HG03196 (cell line): ENCODE measurements at regions not wholly inside any gene's neighbourhood (a gene's known extent, or its start where the extent isn't known, plus 50 kb on each side); places are given as distances from the start of the nearest gene placed in this dataset.
"Not testable (repeated sequence)": the region's sequence is repeated elsewhere in the genome, so short reads cannot be mapped to it uniquely, and the experiment has no call there.

Source experiments
- ATAC-seq: cut with Tn5 transposase; IDR thresholded peaks from one replicate; pipeline ENCODE4 v1.9.1; 2021; ENCODE audit not compliant: unreplicated experiment

DNA sequence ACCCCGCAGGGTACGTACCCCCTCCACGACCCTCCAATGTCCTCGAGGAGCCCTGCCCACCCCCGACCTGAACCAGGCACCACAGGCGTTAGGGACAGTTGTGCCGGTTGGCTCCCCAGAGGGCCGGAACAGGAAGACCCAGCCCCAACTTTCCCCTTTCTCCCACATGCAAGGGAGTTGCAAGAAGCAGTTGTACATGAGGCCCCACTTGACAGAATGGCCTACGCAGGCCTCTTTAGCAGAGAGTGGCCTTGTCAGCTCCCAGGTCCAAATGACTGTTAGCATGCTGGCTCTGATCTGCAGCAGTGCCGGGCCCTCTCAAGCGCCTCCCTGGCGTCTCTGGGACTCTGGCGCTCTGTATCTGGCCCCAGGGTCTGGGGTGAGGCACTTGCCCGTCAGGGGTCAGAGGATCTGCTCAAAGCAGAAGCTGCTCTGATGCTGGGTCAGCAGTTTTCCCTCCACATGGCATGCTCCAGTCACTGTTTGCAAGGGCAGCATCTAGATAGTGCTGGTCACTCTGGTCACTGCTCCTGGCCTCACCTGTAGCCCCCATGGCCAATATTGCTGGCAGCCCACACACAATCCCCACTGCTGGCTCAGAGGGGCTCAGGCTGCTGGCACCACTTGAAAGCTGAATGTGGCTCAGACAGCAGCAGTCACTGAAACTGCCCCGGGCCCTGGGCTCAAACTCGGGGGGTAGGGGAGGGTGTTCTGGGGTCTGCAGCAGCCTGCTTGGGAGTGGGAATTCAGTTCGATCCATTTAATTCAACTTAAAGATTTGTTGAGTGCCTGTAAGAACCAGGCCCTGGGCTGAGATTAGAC lies 254.5 kb downstream of the FAM43A start:
- no peak for ATAC-seq

DNA sequence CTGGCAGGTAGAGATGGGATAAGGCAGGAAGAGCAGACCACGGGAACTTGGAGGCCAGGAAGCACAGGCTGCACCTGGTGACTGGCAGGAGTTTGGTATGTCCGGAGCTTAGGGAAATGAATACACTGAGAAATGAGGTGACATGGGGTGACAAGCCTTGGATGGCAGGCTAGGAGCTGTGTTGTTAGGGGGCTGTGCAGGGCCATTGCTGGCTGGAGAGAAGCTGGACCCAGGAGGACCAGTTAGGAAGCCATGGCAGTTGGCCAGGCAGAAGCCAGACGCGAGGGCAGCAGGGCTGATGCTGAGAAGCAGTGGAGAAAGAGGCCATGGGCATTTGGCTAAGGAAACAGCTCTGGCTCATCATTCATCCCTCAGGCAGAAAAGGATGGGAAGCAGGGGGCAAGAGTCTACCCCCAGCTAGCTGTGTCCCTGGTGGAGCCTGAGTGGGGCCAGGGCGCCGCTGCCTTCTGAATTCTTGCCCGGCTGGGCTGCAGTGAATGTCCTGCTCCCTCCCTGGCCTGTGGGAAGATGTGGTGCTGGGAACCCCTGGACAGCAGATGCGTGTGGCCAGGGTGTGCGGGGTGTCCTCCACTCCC lies 255.8 kb downstream of the FAM43A start:
- ATAC-seq = no peak

DNA sequence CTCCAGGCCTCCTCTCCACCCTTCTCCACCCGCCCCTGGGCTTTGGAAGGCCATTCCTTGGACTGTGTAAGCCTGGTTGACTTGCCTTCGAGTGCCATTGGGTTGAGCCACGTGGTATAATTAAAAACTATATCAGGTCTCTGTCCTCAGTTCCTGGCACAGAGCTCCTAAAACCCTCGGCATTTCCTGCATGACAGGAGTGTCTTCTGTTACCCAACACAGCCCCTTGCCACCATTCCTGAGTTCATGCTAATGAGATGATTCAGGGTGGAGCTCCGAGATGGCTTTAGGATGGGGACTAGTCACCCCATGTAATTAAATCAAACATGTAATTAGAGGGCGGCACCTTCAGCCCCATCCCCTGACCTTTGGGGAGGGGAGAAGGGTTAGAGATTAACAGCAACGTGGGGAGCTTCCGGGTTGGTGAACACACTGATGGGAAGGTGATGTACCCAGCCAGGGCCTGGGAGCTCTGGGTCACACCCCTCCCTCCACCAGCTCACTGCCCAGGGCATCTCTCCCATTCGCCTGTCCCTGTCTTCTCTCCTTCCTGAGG lies 256.4 kb downstream of the FAM43A start:
- no peak for ATAC-seq

DNA sequence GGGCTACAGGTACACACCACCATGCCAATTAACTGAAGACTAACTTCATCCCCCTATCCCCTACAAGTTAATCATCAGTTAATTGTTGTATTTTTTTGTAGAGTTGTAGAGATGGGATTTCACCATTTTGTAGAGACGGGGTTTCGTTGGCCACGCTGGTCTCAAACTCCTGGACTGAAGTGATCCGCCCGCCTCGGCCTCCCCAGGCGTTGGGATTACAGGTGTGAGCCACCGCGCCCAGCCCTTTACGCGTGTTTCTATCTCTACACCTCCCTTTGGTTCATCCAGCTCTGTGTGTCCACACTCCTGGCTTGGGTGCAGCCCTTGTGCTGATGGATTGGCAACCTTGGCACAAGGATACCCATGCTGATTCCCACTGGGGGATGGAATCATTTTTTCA lies 258.8 kb downstream of the FAM43A start:
- no peak for ATAC-seq

DNA sequence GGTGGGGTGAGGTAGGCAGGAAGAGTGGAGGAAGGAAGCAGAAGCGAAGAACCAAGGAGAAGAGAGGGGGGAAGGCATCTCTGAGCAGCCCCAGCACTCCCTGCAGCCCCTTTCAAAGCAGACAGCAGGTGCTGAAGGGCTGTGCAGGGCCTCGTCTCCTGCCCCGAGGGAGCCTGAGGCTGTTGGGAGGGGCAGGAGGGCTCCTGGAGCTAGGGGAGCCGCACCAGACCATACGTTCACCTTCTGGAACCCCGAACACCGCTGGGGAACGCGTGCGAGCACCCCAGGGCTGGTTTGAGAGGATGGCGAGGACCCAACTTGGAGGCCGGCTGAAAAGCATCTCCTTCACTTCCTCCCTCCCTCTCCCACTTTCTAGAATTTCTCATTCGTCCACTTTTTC lies 259.8 kb downstream of the FAM43A start:
- ATAC-seq = no peak

DNA sequence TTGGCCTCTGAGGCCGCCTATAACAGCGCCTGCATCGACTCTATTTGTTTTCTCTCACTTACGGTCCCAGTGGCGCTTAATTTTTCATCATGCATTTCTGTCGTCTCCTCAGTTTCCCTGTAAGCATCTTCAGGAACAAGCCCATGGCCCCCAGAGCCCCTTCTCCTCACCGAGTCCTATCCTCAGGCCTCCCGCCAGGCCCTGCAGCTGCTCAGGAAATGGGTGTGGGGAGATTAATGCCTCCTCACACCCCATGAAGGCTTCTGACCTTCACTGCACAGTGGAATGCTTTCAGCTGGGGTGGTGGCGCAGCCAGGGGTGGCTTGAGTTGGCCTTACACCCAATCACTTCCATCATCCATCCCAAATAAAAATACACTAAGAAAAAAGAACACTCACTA lies 260.4 kb downstream of the FAM43A start:
- no peak for ATAC-seq

DNA sequence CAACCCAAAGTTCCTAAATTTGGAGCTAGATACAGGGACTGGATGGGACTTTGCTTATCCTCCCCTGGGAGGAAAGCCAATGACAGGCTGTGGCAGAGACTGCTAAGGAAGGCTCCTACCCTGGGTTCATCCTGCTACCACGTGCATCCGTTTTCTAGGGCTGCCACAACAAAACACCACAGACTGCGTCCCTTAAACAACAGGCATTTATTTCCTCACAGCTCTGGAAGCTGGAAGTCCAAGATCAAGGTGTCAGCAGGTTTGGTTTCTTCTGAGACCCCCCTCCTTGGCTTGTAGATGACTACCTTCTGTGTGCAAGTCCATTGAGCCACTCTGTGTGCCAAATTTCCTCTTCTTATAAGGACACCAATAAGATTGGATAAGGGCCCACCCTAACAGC lies 263.9 kb downstream of the FAM43A start:
- ATAC-seq = no peak

DNA sequence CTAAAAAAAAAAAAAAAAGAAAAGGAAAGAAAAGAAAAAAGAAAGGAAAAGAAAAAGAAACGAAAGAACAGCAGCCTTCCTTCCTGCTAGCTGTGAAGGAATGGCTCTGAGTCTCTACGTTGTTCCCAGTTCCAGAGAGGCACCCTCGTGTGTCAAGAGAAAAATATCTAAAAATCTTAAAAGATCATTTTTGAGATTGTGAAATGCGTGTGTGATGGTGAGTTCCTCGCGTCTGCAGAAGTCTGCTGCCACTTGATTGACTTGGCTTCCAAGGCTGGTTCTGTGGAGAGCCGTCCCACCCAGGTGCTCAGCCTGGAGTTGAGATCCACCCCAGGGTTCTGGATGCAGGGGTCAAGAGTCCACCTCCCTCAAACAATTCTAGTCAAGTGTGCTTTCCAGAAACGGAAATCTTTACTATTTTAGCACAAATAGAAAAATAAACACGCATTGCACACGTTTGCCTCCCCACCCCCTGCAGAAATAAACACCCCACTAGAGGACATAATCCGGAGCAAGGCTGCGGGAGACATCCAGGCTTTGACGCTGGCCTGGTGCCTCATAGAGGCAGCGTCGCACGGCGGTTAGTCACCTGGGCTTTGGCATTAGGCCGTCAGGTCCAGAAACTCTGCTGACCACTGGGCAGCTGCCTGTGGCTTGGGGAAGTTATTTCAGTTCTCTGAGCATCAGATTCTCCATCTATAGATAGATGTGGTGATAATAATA lies 265.4 kb downstream of the FAM43A start:
- ATAC-seq = no peak

DNA sequence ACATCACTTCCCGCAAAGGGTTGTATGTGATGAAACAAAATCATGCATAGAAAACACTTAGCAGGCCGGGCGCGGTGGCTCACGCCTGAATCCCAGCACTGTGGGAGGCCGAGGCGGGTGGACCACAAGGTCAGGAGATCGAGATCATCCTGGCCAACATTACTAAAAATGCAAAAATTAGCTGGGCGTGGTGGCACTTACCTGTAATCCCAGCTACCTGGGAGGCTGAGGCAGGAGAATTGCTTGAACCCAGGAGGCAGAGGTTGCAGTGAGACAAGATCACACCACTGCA lies 265.9 kb downstream of the FAM43A start:
- not testable (repeated sequence) for ATAC-seq

DNA sequence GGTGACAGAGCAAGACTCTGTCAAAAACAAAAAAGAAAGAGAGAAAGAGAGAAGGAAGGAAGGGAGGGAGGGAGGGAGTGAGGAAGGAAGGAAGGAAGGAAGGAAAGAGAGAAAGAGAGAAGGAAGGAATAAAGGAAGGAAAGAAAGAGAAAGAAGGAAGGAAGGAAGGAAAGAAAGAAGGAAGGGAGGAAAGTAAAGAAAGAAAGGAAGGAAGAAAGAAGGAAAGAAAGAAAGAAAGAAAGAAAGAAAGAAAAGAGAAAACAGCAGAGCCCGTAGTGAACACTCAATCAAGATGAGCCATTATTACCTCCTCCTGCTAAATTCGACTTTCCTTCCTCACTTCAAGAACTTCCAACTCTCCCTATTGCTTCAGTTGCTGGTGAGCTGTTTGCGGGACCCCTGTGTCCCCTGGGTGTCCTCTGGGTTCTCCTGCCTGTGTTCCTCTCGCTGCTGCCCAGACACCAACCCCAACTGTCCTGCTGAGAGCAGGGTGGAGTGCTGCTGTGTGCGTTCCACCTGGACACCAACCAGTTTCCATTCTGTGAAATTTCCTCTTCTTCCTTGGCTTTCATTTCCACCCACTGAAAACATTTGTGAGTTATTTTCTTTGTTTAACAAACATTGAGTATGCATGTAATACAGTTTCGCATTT lies 266.4 kb downstream of the FAM43A start:
- ATAC-seq = no peak

DNA sequence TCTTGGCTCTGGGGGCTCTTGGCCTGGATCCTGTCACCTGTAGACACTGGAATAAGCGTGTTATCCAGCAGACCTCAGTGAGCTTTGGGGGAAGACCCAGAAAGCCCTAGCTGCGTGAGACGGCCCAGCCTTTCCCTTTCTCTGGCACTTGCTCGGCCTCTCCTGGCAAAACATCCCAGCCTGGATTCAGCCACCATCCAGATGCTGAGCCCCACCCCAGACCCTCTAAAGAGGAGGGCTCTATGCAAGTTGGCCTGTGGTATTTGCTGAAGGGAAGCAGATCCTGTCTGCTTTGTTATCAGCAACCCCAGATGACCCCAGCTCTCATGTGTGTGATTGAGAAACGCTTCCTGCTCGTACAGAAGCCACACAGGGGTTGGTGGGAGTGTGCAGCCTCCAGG lies 267.2 kb downstream of the FAM43A start:
- ATAC-seq = no peak

DNA sequence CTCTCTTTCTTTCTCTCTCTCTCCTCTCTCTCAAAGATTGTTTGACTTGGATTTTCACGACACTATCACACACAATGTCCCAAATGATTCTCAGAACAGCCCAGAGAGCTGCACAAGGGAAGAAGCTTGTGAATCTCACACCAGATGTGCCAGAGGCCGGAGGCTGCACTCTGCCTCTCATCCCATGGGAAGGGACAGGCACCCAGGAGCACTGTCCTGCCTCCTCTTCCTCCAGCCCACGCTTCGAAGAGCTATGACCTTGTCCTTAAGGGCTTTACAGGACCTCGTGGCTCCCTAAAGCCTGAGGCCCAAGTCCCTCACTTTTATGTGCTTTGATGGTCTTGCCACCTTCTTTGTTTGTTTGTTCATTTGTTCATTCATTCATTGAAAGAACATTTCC lies 267.6 kb downstream of the FAM43A start:
- no peak for ATAC-seq

DNA sequence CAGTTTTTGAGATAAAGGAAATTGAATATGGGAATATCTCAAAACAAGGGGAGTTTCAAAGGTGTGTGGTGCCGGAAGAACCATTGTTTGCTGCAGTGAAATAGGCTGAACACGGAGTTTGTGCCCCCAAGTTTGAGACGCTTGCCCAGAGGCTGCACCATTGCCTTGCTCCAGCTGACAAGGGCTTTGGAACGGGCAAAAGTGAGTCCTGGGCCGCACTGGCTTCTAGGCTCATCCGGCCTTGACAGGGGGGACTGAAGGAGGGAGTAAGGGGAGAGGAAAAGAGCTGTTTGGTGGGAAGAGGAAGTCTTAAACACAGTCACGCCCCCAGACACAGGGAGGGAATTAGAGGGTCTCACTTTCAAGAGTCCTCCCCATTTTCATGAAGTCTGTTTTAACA lies 269.9 kb downstream of the FAM43A start:
- no peak for ATAC-seq

DNA sequence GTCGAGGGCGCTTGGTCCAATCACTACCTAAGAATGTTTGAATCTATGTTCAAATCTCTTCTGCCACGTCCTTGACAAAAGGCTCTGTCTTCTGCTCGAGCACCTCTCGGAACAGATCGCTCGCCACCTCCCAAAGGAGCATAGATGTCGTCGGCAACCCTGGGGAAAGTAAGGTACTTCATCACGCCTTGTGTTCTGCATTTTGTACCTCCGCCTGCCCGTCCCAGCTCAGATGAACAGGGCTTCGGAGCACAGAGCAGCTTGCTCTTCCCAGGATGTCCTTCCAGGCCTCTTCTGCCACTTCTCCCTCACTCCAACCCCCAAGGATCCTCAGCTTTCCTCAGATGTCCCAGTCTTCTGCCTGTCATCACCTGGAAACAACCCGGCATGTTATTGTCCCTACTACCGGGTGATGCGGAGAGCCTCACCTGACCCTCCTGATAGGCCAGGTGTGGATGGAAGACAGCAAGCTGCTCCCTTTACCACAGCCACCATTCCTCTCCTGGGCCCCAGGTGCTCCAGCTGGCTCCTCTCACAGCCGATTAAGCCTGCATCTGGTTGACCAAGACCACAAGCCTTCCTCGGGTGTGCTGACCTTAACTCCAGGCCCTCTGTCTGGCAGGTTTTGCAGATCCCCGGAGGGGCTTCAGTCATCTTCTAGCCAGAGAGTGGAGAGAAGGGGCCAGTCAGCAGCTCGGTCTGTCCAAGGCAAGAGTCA lies 270.5 kb downstream of the FAM43A start:
- no peak for ATAC-seq

DNA sequence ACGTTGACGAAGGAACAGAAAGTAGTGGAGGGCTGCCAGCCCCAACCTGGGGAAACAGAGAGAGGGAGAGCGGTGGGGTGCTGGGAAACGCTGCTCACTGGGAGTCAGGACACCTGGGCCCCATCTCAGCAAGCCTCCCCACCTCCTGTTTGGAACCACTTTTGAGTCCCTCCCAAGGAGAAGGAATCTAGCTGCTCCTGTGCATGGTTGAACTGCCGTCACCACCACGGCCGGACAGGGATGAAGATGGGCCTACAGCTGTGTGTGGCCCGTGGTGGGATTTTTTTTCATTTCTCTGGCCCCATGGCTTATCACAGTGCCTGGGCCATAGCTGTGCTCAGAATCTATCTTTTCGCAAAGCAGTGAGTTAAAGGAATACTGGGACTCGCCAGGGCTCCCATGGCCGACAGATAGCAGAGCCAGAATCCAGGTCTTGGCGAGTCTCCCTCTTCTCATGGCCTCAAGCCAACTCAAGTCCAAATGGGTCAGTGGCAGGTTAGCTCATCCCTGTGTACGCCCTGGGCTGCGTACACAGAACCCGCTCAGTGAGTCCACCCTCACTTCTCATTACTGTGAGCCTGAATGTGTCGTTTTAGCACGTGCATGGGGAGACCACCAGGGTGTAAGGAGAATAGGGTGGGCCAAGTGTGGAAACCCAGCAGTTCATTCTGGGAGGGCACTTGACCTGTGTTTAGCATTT lies 271.2 kb downstream of the FAM43A start:
- ATAC-seq = no peak

DNA sequence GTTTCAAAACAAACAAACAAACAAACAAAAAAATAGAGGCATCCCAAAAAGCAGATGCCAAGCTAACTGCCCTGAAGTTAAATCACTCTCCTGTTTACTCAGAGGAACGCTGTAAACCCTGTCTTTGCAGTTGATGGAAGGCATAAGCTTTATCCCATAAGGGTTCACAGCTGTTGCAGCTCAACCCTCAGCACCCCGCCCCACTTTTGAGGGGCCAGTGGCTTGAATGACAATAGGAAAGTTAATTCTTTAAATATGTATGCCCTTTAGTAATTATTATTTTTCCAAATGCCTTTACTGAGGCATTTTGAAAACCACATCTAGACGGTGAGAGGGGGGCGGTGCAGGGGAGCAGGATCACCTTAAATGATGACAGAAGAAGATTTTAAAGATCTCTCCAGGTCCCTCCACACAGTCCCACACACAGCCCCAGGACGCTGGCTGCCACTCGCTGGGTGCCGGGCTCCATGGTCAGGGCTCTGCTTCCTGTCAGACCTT lies 272.1 kb downstream of the FAM43A start:
- ATAC-seq = no peak

DNA sequence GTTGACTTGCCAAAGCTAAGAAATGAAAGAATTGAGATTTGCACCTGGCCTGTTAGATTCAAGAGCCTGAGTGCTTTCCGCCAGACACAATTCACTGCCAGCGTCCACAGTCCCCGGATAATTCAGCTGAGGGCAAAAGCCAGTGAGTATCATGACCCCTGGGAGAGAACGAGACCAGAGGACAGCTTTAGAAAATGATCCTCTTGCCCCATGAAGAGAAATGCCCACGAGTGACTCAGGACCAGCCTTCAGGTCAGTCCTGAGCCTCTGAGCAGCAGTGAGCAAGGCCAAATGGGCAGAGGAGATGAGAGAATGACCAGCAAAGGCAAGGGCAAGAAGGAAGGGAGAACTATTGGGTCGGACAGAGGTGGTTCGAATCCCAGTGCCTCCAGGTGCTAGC lies 273.5 kb downstream of the FAM43A start:
- no peak for ATAC-seq

DNA sequence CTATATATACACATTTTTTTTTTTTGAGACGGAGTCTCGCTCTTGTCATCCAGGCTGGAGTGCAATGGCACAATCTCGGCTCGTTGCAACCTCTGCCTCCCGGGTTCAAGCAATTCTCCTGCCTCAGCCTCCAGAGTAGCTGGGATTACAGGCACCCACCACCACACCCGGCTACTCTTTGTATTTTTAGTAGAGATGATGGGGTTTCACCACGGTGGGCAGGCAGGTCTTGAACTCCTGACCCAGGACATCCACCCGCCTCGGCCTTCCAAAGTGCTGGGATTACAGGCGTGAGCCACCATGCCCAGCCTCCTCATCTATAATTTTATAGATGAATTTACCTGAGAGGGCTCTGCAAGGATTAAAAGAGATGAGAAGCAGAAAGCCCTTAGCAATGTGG lies 274.0 kb downstream of the FAM43A start:
- not testable (repeated sequence) for ATAC-seq

DNA sequence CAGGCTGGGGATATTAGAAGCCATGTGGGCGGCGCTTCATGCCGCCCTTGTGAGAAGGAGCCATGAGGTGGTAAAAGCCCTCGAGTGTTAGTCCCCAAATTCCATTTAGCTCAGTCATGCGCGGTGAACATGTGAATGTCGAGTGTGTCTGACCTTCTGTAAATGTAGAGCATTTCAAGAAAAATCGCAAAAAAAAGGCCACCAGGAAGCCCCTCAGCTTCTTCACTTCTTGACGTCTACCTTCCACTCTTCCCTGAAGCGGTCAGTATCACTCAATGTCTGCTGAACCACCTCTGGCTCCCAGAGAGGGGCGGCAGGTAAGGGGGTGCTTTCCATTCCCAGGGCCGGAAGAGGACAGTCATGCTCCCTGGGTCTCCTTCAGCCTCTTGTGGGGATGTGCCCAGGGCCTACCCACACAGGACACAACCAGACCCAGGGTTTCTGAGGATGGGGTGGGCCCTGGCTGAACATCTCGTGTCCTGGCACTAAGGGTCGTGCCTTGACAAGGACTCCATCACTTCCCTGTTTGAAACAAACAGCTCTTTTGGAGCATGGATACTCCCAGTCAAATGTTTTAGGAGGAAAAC lies 274.9 kb downstream of the FAM43A start:
- ATAC-seq = no peak

DNA sequence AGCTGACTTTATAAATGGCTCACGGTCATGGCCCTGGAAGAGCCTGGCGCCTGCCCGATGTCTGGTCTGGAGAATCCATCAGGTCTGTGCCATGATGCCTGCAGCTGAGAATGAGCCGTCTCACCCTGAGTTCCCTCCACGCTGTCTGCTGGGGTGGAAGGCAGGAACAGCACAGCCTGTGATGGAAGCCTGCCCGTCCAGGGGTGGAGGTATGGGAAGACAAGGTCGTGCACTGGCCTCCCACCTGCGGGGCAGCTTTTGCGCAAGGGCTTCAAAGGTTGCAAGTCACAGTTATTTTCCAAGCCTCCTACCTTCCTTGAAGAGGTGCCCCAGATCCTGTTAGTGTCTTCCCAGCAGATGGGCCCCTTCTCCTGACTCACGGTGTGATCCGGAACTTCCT lies 275.5 kb downstream of the FAM43A start:
- no peak for ATAC-seq
